Aorta (tissue), 5 donors: ENCODE measurements at regions not wholly inside any gene's neighbourhood (a gene's known extent, or its start where the extent isn't known, plus 50 kb on each side); places are given as distances from the start of the nearest gene placed in this dataset.

Source experiments
- ATAC-seq: fragments of 200-7000 bp; cut with Tn5 transposase; one replicate; pipeline ENCODE4 v1.9.1; 2022; ENCODE audit warnings: moderate library complexity; ENCODE audit not compliant: low FRiP score
- DNase-seq, 2 donors: peaks; one replicate each; pipeline ENCODE4 v3.0.0-alpha.2; 2020
- H3K27ac ChIP-seq, 2 donors: one replicate each; pipeline ENCODE4 v1.5.1; 2013; ENCODE audit warnings: low read length in 2 of 2, mild to moderate bottlenecking in 2 of 2, moderate library complexity in 2 of 2, control low read depth in 1 of 2, inconsistent platforms in 1 of 2, low read depth in 1 of 2
- H3K27me3 ChIP-seq, 2 donors: one replicate each; pipeline ENCODE4 v1.6.1; 2013; ENCODE audit warnings: control low read depth in 1 of 2, low read length in 1 of 2, mild to moderate bottlenecking in 1 of 2, moderate library complexity in 1 of 2; ENCODE audit not compliant: insufficient read depth in 2 of 2, control insufficient read depth in 1 of 2
- H3K36me3 ChIP-seq, 2 donors: one replicate each; pipeline ENCODE4 v1.6.1; 2013; ENCODE audit warnings: control low read depth in 1 of 2, low read length in 1 of 2, mild to moderate bottlenecking in 1 of 2; ENCODE audit not compliant: insufficient read depth in 2 of 2, control insufficient read depth in 1 of 2
- H3K4me1 ChIP-seq, 2 donors: one replicate each; pipeline ENCODE4 v1.6.1; 2013; ENCODE audit warnings: low read length in 2 of 2, control low read depth in 1 of 2, mild to moderate bottlenecking in 1 of 2, moderate library complexity in 1 of 2; ENCODE audit not compliant: insufficient read depth in 2 of 2, control insufficient read depth in 1 of 2
- H3K4me3 ChIP-seq, 2 donors: one replicate each; pipeline ENCODE4 v1.5.1; 2013; ENCODE audit warnings: low read length in 2 of 2, control low read depth in 1 of 2, mild to moderate bottlenecking in 1 of 2
- H3K9me3 ChIP-seq: one replicate; pipeline ENCODE4 v1.6.1; 2013; ENCODE audit warnings: mild to moderate bottlenecking, low read length; ENCODE audit not compliant: control insufficient read depth
- WGBS, 2 donors: extraction: QIAGEN DNeasy Blood & Tissue Kit; methylation state at CpG; one replicate each; pipeline ENCODE4 v1.1.7; 2013; 5-methylcytosine and 5-hydroxymethylcytosine counted together
- intact Hi-C, 2 donors: fragments of 100-400 bp; cut with DNase I; formaldehyde crosslinking; loops; one replicate each; pipeline versions ENCODE4 v1.14.2 to v1.15.0; 2022
- donor health status: healthy with polysubstance abuse.
- donor health status: Bipolar disorder and iron deficiency.
- donor health status: DM: no; HTN: no; CAD: no.
- donor health status: DM: no; HTN: no; CAD: no.
- donor health status: DM: yes; HTN: yes; CAD: no.

DNA sequence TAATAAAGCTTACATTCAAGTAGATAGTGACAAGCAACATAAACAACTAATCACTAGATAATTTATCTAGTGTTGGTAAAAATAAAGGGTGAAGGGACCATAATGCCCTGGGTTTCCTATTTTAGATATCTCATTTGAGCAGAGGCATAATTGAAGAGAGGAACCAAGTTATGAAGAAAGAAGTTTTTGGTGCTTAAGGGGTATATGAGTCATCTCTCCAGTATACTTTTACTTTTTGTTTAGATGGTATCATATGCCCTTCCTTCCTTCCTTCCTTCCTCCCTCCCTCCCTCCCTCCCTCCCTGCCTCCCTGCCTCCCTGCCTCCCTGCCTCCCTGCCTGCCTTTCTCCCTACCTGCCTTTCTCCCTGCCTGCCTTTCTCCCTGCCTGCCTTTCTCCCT is 1053.5 kb upstream of the CELF4 start:
- Histone ChIP-seq H3K4me1 (no peaks in the 10 kb centered on the region), H3K36me3 (no peaks in the 10 kb centered on the region), H3K4me3 (no peak overlapping the region), H3K27ac (no peak overlapping the region), H3K9me3 (no peaks in the 10 kb centered on the region), H3K27me3 (no peaks in the 10 kb centered on the region)
- no peak for ATAC-seq
- no peak for DNase-seq
- intact Hi-C loops = no loop called here

DNA sequence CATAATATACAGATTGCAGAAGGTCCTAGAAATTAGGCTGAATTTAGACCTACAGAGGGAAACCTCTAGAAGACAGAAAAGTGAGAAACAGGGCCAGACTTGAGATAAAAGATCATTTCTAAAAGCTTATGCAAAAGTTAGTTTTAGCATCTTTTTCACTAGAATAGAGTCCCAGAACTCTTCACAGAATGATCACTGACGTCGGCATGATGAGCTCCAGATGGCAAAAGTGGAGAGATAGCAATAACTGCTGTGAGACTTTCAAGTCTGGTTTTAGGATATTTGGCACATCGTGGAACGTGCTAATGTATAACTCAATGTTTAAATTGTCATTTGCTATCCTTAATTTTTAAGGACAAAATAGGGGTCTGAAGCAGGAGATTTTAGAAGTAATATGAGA is 1050.7 kb upstream of the CELF4 start:
- intact Hi-C loops = no loop called here
- Histone ChIP-seq H3K9me3 (no peaks in the 10 kb centered on the region), H3K27ac (no peak overlapping the region), H3K27me3 (no peaks in the 10 kb centered on the region), H3K4me1 (no peaks in the 10 kb centered on the region), H3K36me3 (no peaks in the 10 kb centered on the region), H3K4me3 (no peak overlapping the region)
- 80 to 81% methylated on average over 4 of the region's 4 CpGs for WGBS, 2 donors
- no peak for ATAC-seq
- DNase-seq = no peak

DNA sequence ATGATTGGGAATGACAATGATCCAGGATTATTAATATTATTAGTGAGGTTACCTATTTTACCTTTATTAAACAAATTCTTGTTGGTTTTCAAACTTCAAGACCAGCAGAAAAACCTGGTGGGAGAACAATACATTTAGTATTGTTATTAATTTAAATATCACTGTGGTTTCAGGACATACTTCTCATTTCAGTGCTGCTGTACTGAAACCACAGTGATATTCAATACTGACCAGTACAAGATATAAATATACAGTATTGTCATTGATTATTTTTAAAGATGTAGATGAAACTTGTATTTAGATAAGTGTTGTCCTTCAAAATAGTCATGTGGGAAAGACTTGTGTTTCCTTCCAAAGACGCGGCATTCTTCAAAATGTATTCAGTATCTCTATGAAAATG is 1047.3 kb upstream of the CELF4 start:
- intact Hi-C loops = no loop called here
- Histone ChIP-seq H3K36me3 (no peaks in the 10 kb centered on the region), H3K4me3 (no peak overlapping the region), H3K4me1 (no peaks in the 10 kb centered on the region), H3K27me3 (no peaks in the 10 kb centered on the region), H3K9me3 (no peaks in the 10 kb centered on the region), H3K27ac (no peak overlapping the region)
- DNase-seq = no peak
- 99 to 100% methylated on average over 2 of the region's 2 CpGs for WGBS, 2 donors
- no peak for ATAC-seq

GRCh38 chr18:38611036-38611964 is 1045.7 kb upstream of the CELF4 start:
- Histone ChIP-seq H3K4me3 (no peak overlapping the region), H3K36me3 (no peaks in the 10 kb centered on the region), H3K27ac (no peak overlapping the region), H3K27me3 (no peaks in the 10 kb centered on the region), H3K4me1 (no peaks in the 10 kb centered on the region), H3K9me3 (no peaks in the 10 kb centered on the region)
- ATAC-seq (no peak), DNase-seq (no peak)
- 50 to 55% methylated on average over 9 of the region's 9 CpGs for WGBS, 2 donors
- intact Hi-C loops = no loop called here

- no peak for ATAC-seq
- Histone ChIP-seq H3K36me3 (no peaks in the 10 kb centered on the region), H3K27me3 (no peaks in the 10 kb centered on the region), H3K27ac (no peak overlapping the region), H3K4me1 (no peaks in the 10 kb centered on the region), H3K4me3 (no peak overlapping the region), H3K9me3 (no peaks in the 10 kb centered on the region)
- DNase-seq = no peak
- intact Hi-C loops = no loop called here
- 90 to 91% methylated on average over 2 of the region's 2 CpGs for WGBS, 2 donors
These were observed 1041.2 kb upstream of the CELF4 start for GRCh38 chr18:38606841-38607240.

DNA sequence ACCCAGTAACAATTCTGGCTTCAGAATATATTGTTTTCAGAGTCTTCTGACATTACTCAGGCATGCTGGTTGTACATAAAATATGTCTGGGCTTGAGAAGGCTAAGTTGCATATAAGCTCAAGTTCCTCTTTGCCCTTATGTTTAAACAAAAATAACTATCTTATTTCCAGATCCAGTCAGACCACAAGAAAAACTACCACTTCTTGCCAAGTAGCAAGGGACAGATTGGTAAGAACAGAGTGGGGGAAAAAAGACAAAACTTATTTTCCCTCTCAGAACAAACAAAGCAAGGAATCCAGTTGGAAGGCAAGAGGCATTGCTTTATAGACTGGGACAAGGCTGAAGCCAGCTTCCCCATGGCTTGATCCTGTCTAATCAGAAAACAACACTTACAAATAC is 1036.7 kb upstream of the CELF4 start:
- no peak overlapping the region for H3K4me3 ChIP-seq
- no peak for DNase-seq
- intact Hi-C loops = no loop called here
- no peaks in the 10 kb centered on the region for H3K4me1 ChIP-seq
- H3K27ac ChIP-seq = no peak overlapping the region
- no peak for ATAC-seq
- H3K27me3 ChIP-seq = no peaks in the 10 kb centered on the region
- H3K9me3 ChIP-seq = no peaks in the 10 kb centered on the region
- H3K36me3 ChIP-seq = no peaks in the 10 kb centered on the region

DNA sequence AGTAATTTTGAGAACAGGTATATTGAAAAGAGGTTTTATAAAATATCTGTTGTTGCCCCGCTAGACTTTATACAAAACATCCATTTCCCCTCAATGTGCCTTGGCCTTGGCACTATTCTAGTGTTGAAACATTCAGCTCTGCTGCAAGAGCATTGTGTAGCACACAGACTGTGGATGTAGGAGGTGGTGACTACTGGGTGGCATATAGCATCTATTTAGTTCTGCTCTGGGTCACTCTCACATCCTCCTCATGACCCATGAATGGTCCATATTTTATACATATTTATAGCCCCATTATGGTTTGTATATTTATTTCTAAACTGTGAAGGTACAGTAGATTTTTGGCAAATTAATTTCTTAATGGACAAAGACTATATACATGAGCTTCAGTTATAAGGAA is 1022.0 kb upstream of the CELF4 start:
- WGBS, 2 donors = 98 to 100% methylated on average over 1 of the region's 1 CpG
- H3K27me3 ChIP-seq = no peaks in the 10 kb centered on the region
- ATAC-seq (no peak), DNase-seq (no peak)
- H3K36me3 ChIP-seq = no peaks in the 10 kb centered on the region
- intact Hi-C loops = no loop called here
- no peak overlapping the region for H3K4me3 ChIP-seq
- H3K9me3 ChIP-seq = no peaks in the 10 kb centered on the region
- H3K4me1 ChIP-seq = no peaks in the 10 kb centered on the region
- no peak overlapping the region for H3K27ac ChIP-seq

- no peaks in the 10 kb centered on the region for H3K27me3 ChIP-seq
- no peaks in the 10 kb centered on the region for H3K4me1 ChIP-seq
- 53 to 55% methylated on average over 2 of the region's 2 CpGs for WGBS, 2 donors
- H3K36me3 ChIP-seq = no peaks in the 10 kb centered on the region
- H3K27ac ChIP-seq = no peak overlapping the region
- H3K9me3 ChIP-seq = no peaks in the 10 kb centered on the region
- intact Hi-C loops = no loop called here
- H3K4me3 ChIP-seq = no peak overlapping the region
- ATAC-seq (no peak), DNase-seq (no peak)
These were observed 1020.7 kb upstream of the CELF4 start for GRCh38 chr18:38586327-38586726.

DNA sequence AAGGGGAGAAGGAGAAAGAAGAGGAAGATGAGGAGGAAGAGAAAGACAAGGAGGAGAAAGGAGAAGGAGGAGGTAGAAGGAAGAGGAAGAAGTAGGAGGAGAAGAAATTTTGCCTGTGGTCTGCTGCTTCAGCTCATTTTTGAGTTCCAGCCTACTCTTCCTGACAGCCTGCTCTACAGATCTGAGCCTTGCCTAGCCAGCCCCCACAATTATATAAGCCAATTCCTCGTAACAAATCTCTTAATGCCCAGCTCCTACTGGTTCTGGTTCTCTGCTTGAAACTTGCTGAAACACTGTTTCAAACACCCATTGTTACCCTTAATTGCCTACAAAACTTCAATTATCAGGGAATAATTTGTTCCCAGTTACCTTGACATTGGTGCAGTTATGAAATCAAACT is 1014.2 kb upstream of the CELF4 start:
- no peaks in the 10 kb centered on the region for H3K4me1 ChIP-seq
- H3K27ac ChIP-seq = no peak overlapping the region
- intact Hi-C loops = no loop called here
- 66 to 76% methylated on average over 1 of the region's 1 CpG for WGBS, 2 donors
- ATAC-seq (no peak), DNase-seq (no peak)
- H3K36me3 ChIP-seq = no peaks in the 10 kb centered on the region
- H3K27me3 ChIP-seq = no peaks in the 10 kb centered on the region
- no peak overlapping the region for H3K4me3 ChIP-seq
- no peaks in the 10 kb centered on the region for H3K9me3 ChIP-seq
